Tibial nerve (tissue), 4 donors: ENCODE measurements at regions not wholly inside any gene's neighbourhood (a gene's known extent, or its start where the extent isn't known, plus 50 kb on each side); places are given as distances from the start of the nearest gene placed in this dataset.

ENCODE experiments used
- DNase-seq, 2 donors: peaks; one replicate each; pipeline ENCODE4 v3.0.0-alpha.2; 2019; ENCODE audit warnings: low spot score in 2 of 2
- H3K27ac ChIP-seq, 4 donors: fragments of 200-600 bp; sonication (generic) in 3 of 4; one replicate each; pipeline ENCODE4 v1.5.1; 2017 to 2019; ENCODE audit warnings: mild to moderate bottlenecking in 1 of 4
- H3K27me3 ChIP-seq, 2 donors: fragments of 200-600 bp; sonication (generic) in 1 of 2; one replicate each; pipeline versions ENCODE4 v1.5.1 to v1.6.0; 2017 to 2019
- H3K36me3 ChIP-seq, 3 donors: fragments of 200-600 bp; sonication (generic); one replicate each; pipeline ENCODE4 v1.5.1; 2018 to 2019
- H3K4me1 ChIP-seq, 4 donors: fragments of 200-600 bp; sonication (generic) in 3 of 4; one replicate each; pipeline ENCODE4 v1.5.1; 2017 to 2019
- H3K4me3 ChIP-seq, 4 donors: fragments of 200-600 bp; sonication (generic) in 3 of 4; one replicate each; pipeline ENCODE4 v1.5.1; 2017 to 2019; ENCODE audit warnings: mild to moderate bottlenecking in 1 of 4, moderate library complexity in 1 of 4
- H3K9me3 ChIP-seq, 4 donors: fragments of 200-600 bp; sonication (generic) in 3 of 4; one replicate each; pipeline ENCODE4 v1.5.1; 2017 to 2019
- EP300 ChIP-seq, 2 donors: sonication (generic); formaldehyde crosslinking; IDR thresholded peaks; one replicate each; pipeline ENCODE4 v1.6.1; 2017; ENCODE audit warnings: antibody characterized with exemption in 2 of 2, mild to moderate bottlenecking in 1 of 2
- POLR2A ChIP-seq, 2 donors: fragments of 450-650 bp; IDR thresholded peaks; one replicate each; pipeline ENCODE4 v1.6.1; 2017; ENCODE audit warnings: antibody characterized with exemption in 2 of 2, mild to moderate bottlenecking in 2 of 2, moderate library complexity in 2 of 2
- WGBS, 2 donors: methylation state at CpG; one replicate each; pipeline ENCODE4 v1.1.5; 2018; 5-methylcytosine and 5-hydroxymethylcytosine counted together
- TF ChIP-seq, protein P1 (sequence below), 5 experiments: fragments of 200-600 bp in 3 of 5; fragments of 450-650 bp in 2 of 5; sonication (generic) in 3 of 5; IDR thresholded peaks; one replicate each; pipeline ENCODE4 v1.5.1; 2016 to 2019; ENCODE audit warnings: antibody characterized with exemption in 5 of 5, mild to moderate bottlenecking in 3 of 5, moderate library complexity in 2 of 5

DNA sequence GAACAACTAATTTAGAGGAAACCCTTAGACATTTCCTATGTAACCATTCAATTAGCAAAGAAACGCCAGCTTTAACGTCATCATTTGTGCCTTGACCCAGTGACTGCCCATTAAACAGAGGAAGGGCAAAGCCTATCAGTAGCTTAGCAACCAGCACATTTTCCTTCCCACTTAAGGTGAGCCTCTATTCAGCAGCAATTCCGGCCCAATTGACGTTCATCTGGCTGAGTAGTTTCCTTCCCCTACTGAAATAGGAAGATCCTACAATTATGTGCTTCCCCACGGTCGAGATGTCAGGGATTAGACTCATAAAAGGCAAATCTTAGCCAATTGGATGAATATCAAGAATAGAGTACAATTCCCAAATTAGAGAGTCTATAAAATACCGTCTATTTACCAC, 482.1 kb upstream of the ADAMTS5 start:
- H3K27ac ChIP-seq: no peak overlapping the region
- no peaks in the 10 kb centered on the region for H3K4me1 ChIP-seq
- no peaks in the 10 kb centered on the region for H3K27me3 ChIP-seq
- no peak overlapping the region for H3K4me3 ChIP-seq
- TF ChIP-seq POLR2A (IDR thresholded peaks at IDR 0.05) (no peak), EP300 (IDR thresholded peaks at IDR 0.05) (peak; percentile 52 to 64)
- TF ChIP-seq, protein P1, sequence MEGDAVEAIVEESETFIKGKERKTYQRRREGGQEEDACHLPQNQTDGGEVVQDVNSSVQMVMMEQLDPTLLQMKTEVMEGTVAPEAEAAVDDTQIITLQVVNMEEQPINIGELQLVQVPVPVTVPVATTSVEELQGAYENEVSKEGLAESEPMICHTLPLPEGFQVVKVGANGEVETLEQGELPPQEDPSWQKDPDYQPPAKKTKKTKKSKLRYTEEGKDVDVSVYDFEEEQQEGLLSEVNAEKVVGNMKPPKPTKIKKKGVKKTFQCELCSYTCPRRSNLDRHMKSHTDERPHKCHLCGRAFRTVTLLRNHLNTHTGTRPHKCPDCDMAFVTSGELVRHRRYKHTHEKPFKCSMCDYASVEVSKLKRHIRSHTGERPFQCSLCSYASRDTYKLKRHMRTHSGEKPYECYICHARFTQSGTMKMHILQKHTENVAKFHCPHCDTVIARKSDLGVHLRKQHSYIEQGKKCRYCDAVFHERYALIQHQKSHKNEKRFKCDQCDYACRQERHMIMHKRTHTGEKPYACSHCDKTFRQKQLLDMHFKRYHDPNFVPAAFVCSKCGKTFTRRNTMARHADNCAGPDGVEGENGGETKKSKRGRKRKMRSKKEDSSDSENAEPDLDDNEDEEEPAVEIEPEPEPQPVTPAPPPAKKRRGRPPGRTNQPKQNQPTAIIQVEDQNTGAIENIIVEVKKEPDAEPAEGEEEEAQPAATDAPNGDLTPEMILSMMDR (IDR thresholded peaks at IDR 0.05): no peak
- no peaks in the 10 kb centered on the region for H3K9me3 ChIP-seq
- H3K36me3 ChIP-seq: no peaks in the 10 kb centered on the region
- WGBS, 2 donors: 40 to 51% methylated on average over 7 of the region's 7 CpGs
- no peak for DNase-seq

GRCh38 chr21:27447843-27448242, 481.0 kb upstream of the ADAMTS5 start:
- TF ChIP-seq EP300 (IDR thresholded peaks at IDR 0.05) (no peak), POLR2A (IDR thresholded peaks at IDR 0.05) (no peak)
- TF ChIP-seq, protein P1 (IDR thresholded peaks at IDR 0.05): no peak
- DNase-seq: no peak
- H3K4me3 ChIP-seq: no peak overlapping the region
- H3K36me3 ChIP-seq: no peaks in the 10 kb centered on the region
- H3K27ac ChIP-seq: no peak overlapping the region
- no peaks in the 10 kb centered on the region for H3K9me3 ChIP-seq
- H3K4me1 ChIP-seq: no peaks in the 10 kb centered on the region
- WGBS, 2 donors: 77 to 86% methylated on average over 1 of the region's 1 CpG
- H3K27me3 ChIP-seq: no peaks in the 10 kb centered on the region

GRCh38 chr21:27429710-27430341, 462.9 kb upstream of the ADAMTS5 start:
- no peak for DNase-seq
- peak in 1 of 2 donors; percentile 20 for TF ChIP-seq EP300 (IDR thresholded peaks at IDR 0.05)
- TF ChIP-seq, protein P1 (IDR thresholded peaks at IDR 0.05): no peak
- WGBS, 2 donors: 14 to 15% methylated on average over 3 of the region's 3 CpGs
- no peaks in the 10 kb centered on the region for H3K9me3 ChIP-seq
- peaks cover 0 to 3% (median 0%) of the 10 kb centered on the region in 4 donors for H3K4me1 ChIP-seq
- H3K27me3 ChIP-seq: no peaks in the 10 kb centered on the region
- H3K27ac ChIP-seq: peak overlapping the region in 2 of 4 donors; percentile 36 to 42
- no peak overlapping the region for H3K4me3 ChIP-seq
- H3K36me3 ChIP-seq: no peaks in the 10 kb centered on the region

DNA sequence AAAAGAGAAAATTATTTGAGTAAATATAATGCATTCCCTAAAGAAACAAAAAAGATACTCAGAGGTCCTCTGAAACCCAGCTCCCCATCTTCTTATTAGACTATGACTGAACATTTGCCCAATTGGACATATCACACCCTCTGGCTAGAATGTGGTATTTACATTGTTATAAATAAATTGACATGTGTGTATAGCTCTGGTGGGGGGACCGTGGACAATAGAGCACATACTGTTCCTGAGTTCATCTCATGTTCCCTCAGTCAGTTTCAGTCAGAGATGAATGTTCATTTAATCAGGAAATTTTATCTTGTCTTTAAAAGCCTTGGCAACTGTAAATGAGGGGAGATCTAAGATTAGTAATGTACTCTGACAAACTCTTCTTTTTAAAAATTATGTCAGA, 459.3 kb upstream of the ADAMTS5 start:
- Histone ChIP-seq H3K9me3 (no peaks in the 10 kb centered on the region), H3K27me3 (no peaks in the 10 kb centered on the region), H3K27ac (peak overlapping the region in 1 of 4 donors; percentile 48), H3K4me3 (no peak overlapping the region), H3K36me3 (no peaks in the 10 kb centered on the region), H3K4me1 (peaks cover 0 to 29% (median 6%) of the 10 kb centered on the region in 4 donors)
- no peak for TF ChIP-seq POLR2A (IDR thresholded peaks at IDR 0.05)
- no peak for DNase-seq
- WGBS, 2 donors: 48 to 52% methylated on average over 1 of the region's 1 CpG

DNA sequence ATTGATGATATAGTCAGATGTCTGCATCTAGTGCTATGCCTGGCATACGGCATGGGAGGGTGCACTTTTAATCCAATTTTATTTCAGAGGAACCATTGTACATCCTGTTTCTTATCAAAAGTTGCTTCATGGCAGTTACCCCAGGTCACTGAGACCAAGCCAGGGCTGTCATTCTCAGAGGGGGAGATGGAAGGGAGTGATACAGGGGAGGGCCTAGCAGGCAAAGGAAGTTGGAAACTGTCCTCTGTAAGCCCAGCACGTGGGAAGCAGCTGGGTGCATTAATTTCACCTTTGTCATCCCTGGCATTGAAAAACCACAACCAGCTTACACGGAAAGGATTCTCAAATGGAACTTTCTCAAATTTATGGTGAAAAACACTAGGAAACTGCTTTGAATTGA, 458.7 kb upstream of the ADAMTS5 start:
- Histone ChIP-seq H3K27ac (peak overlapping the region in 1 of 4 donors; percentile 48), H3K36me3 (no peaks in the 10 kb centered on the region), H3K9me3 (no peaks in the 10 kb centered on the region), H3K27me3 (no peaks in the 10 kb centered on the region), H3K4me1 (peaks cover 0 to 29% (median 6%) of the 10 kb centered on the region in 4 donors), H3K4me3 (no peak overlapping the region)
- no peak for DNase-seq
- TF ChIP-seq, protein P1 (IDR thresholded peaks at IDR 0.05): no peak
- TF ChIP-seq POLR2A (IDR thresholded peaks at IDR 0.05) (no peak), EP300 (IDR thresholded peaks at IDR 0.05) (no peak)
- WGBS, 2 donors: 64% methylated on average over 3 of the region's 3 CpGs
